HCT116 (cell line): ENCODE measurements at regions not wholly inside any gene's neighbourhood (a gene's known extent, or its start where the extent isn't known, plus 50 kb on each side); places are given as distances from the start of the nearest gene placed in this dataset.
"Not testable (repeated sequence)": the region's sequence is repeated elsewhere in the genome, so short reads cannot be mapped to it uniquely, and the experiment has no call there.

Experiments
- ATAC-seq: fragments of 200-7000 bp; cut with Tn5 transposase; 2 replicates; pipeline ENCODE4 v1.9.1; 2020; ENCODE audit warnings: mild to moderate bottlenecking, moderate library complexity
- BruUV-seq: library from RNA; stranded (reverse); fragments of 400-500 nt; replicated peaks from 2 replicates; lab custom pipeline; 2021; lab: Mats Ljungman, UMichigan
- CTCF ChIA-PET: fragments of 300-600 bp; sonication (Branson Sonifier 250); formaldehyde crosslinking; loops from one replicate; lab custom pipeline; 2021; ENCODE audit warnings: antibody characterized with exemption; lab: Charles Lee
- POLR2A ChIA-PET: fragments of 300-600, 350-600 bp; sonication (Branson Sonifier 250); formaldehyde crosslinking; loops from one replicate; lab custom pipeline; 2021; ENCODE audit warnings: antibody characterized with exemption; lab: Charles Lee
- RAD21 ChIA-PET, 2 experiments: fragments of 300-600 bp; sonication (Branson Sonifier 250); formaldehyde crosslinking; loops; one replicate each; lab custom pipeline; 2023; ENCODE audit warnings: low total read pairs in 2 of 2; ENCODE audit not compliant: uncharacterized antibody in 2 of 2, unreplicated experiment in 2 of 2, low non-redundant PET in 1 of 2; lab: Charles Lee
- DNase-seq: peaks from one replicate; pipeline ENCODE4 v3.0.0-alpha.2; 2010; ENCODE audit warnings: low read depth, low spot score
- H2AFZ ChIP-seq: fragments of 200-600 bp; shearing (Covaris generic), sonication (generic); 2 replicates; pipeline ENCODE4 v1.6.1; 2017; ENCODE audit warnings: low read depth, mixed run types, mixed read lengths, antibody characterized with exemption, low read length; ENCODE audit not compliant: poor library complexity, severe bottlenecking
- H3K27ac ChIP-seq: 2 replicates; pipeline ENCODE4 v1.5.1; 2012; ENCODE audit warnings: low read depth, low read length
- H3K27me3 ChIP-seq: fragments of 200-600 bp; sonication (generic); 2 replicates; pipeline ENCODE4 v1.6.1; 2016; ENCODE audit warnings: mixed run types, low read length, mixed read lengths; ENCODE audit not compliant: insufficient read depth
- H3K36me3 ChIP-seq, 2 experiments: fragments of 200-500 bp in 1 of 2; fragments of 200-600 bp in 1 of 2; sonication (Bioruptor generic) in 1 of 2; sonication (generic) in 1 of 2; 2 replicates each; pipeline versions ENCODE4 v1.5.1 to v1.6.1; 2014 to 2016; ENCODE audit warnings: low read length in 2 of 2, inconsistent platforms in 1 of 2, mixed read lengths in 1 of 2, mixed run types in 1 of 2; ENCODE audit not compliant: insufficient read depth in 2 of 2, control insufficient read depth in 1 of 2
- H3K4me1 ChIP-seq, 2 experiments: fragments of 200-600 bp in 1 of 2; sonication (generic) in 1 of 2; 2 replicates each; pipeline versions ENCODE4 v1.5.1 to v1.6.1; 2012 to 2017; ENCODE audit warnings: low read length in 2 of 2, inconsistent platforms in 1 of 2, mild to moderate bottlenecking in 1 of 2, mixed read lengths in 1 of 2, mixed run types in 1 of 2, moderate library complexity in 1 of 2; ENCODE audit not compliant: insufficient read depth in 2 of 2, control insufficient read depth in 1 of 2
- H3K4me2 ChIP-seq: fragments of 200-600 bp; sonication (generic); 2 replicates; pipeline ENCODE4 v1.6.1; 2017; ENCODE audit warnings: mixed run types, low read length, mixed read lengths
- H3K4me3 ChIP-seq, 2 experiments: fragments of 200-600 bp in 1 of 2; sonication (generic) in 1 of 2; replicated peaks in 1 of 2; 2 replicates each; pipeline ENCODE4 v1.5.1; 2011 to 2016; ENCODE audit warnings: low read length in 2 of 2, control low read depth in 1 of 2, low read depth in 1 of 2, mild to moderate bottlenecking in 1 of 2, mixed read lengths in 1 of 2, mixed run types in 1 of 2
- H3K79me2 ChIP-seq: fragments of 200-600 bp; sonication (generic); 2 replicates; pipeline ENCODE4 v1.6.1; 2017; ENCODE audit warnings: mild to moderate bottlenecking, mixed run types, low read length, moderate library complexity, mixed read lengths; ENCODE audit not compliant: insufficient read depth
- H3K9ac ChIP-seq: fragments of 200-600 bp; sonication (generic); 2 replicates; pipeline ENCODE4 v1.6.1; 2016; ENCODE audit warnings: low read length, mixed read lengths
- H3K9me2 ChIP-seq: fragments of 200-600 bp; sonication (generic), shearing (Covaris generic); 2 replicates; pipeline ENCODE4 v1.6.1; 2017; ENCODE audit warnings: mixed run types, mild to moderate bottlenecking, moderate library complexity; ENCODE audit not compliant: insufficient read depth
- H3K9me3 ChIP-seq, 2 experiments: fragments of 200-500 bp in 1 of 2; fragments of 200-600 bp in 1 of 2; sonication (Bioruptor generic) in 1 of 2; sonication (generic) in 1 of 2; 2 replicates each; pipeline ENCODE4 v1.6.1; 2014 to 2017; ENCODE audit warnings: low read length in 2 of 2, mixed read lengths in 2 of 2, inconsistent platforms in 1 of 2, low read depth in 1 of 2, mild to moderate bottlenecking in 1 of 2, mixed run types in 1 of 2, moderate library complexity in 1 of 2; ENCODE audit not compliant: control insufficient read depth in 1 of 2, insufficient read depth in 1 of 2
- H4K20me1 ChIP-seq: fragments of 200-600 bp; sonication (generic), shearing (Covaris generic); 2 replicates; pipeline ENCODE4 v1.6.1; 2017; ENCODE audit warnings: mixed run types, mild to moderate bottlenecking, moderate library complexity; ENCODE audit not compliant: insufficient read depth
- CEBPB ChIP-seq: IDR thresholded peaks from 2 replicates; pipeline ENCODE4 v1.6.1; 2012; ENCODE audit warnings: low read depth
- EGR1 ChIP-seq: IDR thresholded peaks from 2 replicates; pipeline ENCODE4 v1.6.1; 2012; ENCODE audit warnings: low read depth
- EZH2phosphoT487 ChIP-seq: fragments of 200-600 bp; IDR thresholded peaks from 2 replicates; pipeline ENCODE4 v1.6.1; 2018; ENCODE audit warnings: antibody characterized with exemption, borderline replicate concordance
- FOSL1 ChIP-seq: IDR thresholded peaks from 2 replicates; pipeline ENCODE4 v1.6.1; 2012; ENCODE audit warnings: low read depth
- JUND ChIP-seq: IDR thresholded peaks from 2 replicates; pipeline ENCODE4 v1.6.1; 2012
- POLR2A ChIP-seq: IDR thresholded peaks from 2 replicates; pipeline ENCODE4 v1.7.0; 2011; ENCODE audit warnings: borderline replicate concordance; ENCODE audit not compliant: insufficient read depth, insufficient read length; ENCODE audit errors: extremely low read depth
- POLR2AphosphoS5 ChIP-seq: IDR thresholded peaks from 2 replicates; pipeline ENCODE4 v1.6.1; 2011; ENCODE audit warnings: mild to moderate bottlenecking, low read depth, low read length, moderate library complexity
- RAD21 ChIP-seq: IDR thresholded peaks from 2 replicates; pipeline ENCODE4 v1.6.1; 2012; ENCODE audit warnings: low read depth, mild to moderate bottlenecking
- SIN3A ChIP-seq: IDR thresholded peaks from 2 replicates; pipeline ENCODE4 v1.6.1; 2012; ENCODE audit warnings: low read depth
- SP1 ChIP-seq: IDR thresholded peaks from 2 replicates; pipeline ENCODE4 v1.6.1; 2012; ENCODE audit warnings: low read depth
- SRF ChIP-seq: IDR thresholded peaks from 2 replicates; pipeline ENCODE4 v1.6.1; 2012; ENCODE audit warnings: low read depth
- TCF7L2 ChIP-seq: IDR thresholded peaks from 2 replicates; pipeline ENCODE4 v1.7.0; 2011; ENCODE audit warnings: borderline replicate concordance, inconsistent platforms; ENCODE audit not compliant: insufficient read depth, insufficient read length; ENCODE audit errors: extremely low read depth
- ZNF274 ChIP-seq: fragments of 200-500 bp; sonication (Bioruptor generic); IDR thresholded peaks from 2 replicates; pipeline ENCODE4 v1.6.1; 2014; ENCODE audit warnings: mild to moderate bottlenecking, low read depth, low read length, inconsistent platforms
- intact Hi-C: fragments of 100-400 bp; cut with micrococcal nuclease; formaldehyde crosslinking; loops from 2 replicates; pipeline ENCODE4 v1.10.0; 2022
- TF ChIP-seq, protein P1 (sequence below): IDR thresholded peaks from 2 replicates; pipeline ENCODE4 v1.6.1; 2012

DNA sequence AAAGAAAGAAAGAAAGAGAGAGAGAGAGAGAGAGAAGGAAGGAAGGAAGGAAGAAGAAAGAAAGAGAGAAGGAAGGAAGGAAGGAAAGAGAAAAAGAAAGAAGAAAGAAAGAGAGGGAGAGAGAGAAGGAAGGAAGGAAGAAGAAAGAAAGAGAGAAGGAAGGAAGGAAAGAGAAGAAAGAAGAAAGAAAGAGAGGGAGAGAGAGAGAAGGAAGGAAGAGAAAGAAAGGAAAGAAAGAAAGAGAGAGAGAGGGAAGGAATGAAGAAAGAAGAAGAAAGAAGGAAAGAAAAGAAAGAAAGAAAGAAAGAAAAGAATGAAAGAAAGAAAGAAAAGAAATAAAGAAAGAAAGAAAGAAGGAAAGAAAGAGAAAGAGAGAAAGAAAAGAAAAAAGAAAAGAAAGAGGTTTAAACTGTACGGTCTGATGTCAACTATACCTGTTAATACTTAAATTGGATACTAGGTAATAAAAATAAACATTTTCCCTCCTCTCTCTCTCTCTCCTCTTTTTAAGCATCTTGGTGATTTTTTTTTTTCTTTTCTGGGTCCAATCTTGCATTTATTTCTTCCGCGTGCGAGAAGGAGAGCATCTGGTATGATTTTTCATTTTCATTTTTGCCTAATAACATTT is 93.8 kb downstream of the CRLF2 start:
- no peak overlapping the region for H3K4me3 ChIP-seq
- intact Hi-C loops = no loop called here
- no TSS peak for BruUV-seq
- no peaks in the 10 kb centered on the region for H3K27me3 ChIP-seq
- no peaks in the 10 kb centered on the region for H3K4me1 ChIP-seq
- POLR2A ChIA-PET = no interaction called here
- TF ChIP-seq RAD21 (no peak), POLR2AphosphoS5 (no peak), CEBPB (no peak), JUND (no peak), EZH2phosphoT487 (no peak), ZNF274 (no peak), POLR2A (no peak), FOSL1 (no peak), TCF7L2 (no peak), EGR1 (no peak), SRF (no peak), SP1 (no peak), SIN3A (no peak)
- TF ChIP-seq, protein P1, sequence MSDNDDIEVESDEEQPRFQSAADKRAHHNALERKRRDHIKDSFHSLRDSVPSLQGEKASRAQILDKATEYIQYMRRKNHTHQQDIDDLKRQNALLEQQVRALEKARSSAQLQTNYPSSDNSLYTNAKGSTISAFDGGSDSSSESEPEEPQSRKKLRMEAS = no peak
- TF ChIP-seq, all 23 proteins: peak for 0
- Histone ChIP-seq H2AFZ (no peak overlapping the region), H3K36me3 (no peaks in the 10 kb centered on the region), H3K27ac (no peak overlapping the region), H3K4me2 (no peak overlapping the region), H3K9me2 (no peaks in the 10 kb centered on the region), H3K9me3 (no peaks in the 10 kb centered on the region), H3K9ac (no peak overlapping the region), H3K79me2 (no peaks in the 10 kb centered on the region), H4K20me1 (no peaks in the 10 kb centered on the region)
- ChIA-PET CTCF (no interaction called here), RAD21 (no interaction called here)
- no peak for DNase-seq
- no peak for ATAC-seq

DNA sequence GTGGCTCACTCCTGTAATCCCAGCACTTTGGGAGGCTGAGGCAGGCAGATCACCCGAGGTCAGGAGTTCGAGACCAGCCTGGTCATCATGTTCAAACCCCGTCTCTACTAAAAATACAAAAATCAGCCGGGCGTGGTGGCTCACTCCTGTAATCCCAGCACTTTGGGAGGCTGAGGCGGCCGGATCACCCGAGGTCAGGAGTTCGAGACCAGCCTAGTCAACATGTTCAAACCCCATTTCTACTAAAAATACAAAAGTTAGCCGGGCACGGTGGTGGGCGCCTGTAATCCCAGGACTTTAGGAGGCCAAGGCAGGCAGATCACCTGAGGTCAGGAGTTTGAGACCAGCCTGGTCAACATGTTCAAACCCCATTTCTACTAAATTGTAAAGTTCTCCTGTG is 97.0 kb downstream of the CRLF2 start:
- RAD21 ChIA-PET, H3K9ac ChIP-seq, H3K4me3 ChIP-seq, H3K9me2 ChIP-seq, ATAC-seq, H4K20me1 ChIP-seq, H3K9me3 ChIP-seq, intact Hi-C loops, H3K27me3 ChIP-seq, DNase-seq, H3K4me1 ChIP-seq, POLR2A ChIA-PET, CTCF ChIA-PET, H3K27ac ChIP-seq, H3K79me2 ChIP-seq, BruUV-seq, H3K4me2 ChIP-seq, H2AFZ ChIP-seq, H3K36me3 ChIP-seq: not testable (repeated sequence)
